ENCODE measurements at regions not wholly inside any gene's neighbourhood (a gene's known extent, or its start where the extent isn't known, plus 50 kb on each side); places are given as distances from the start of the nearest gene placed in this dataset.

GRCh38 chr10:2919016-2919415 is 148.3 kb upstream of the PFKP start:
- ATAC-seq (no peak), DNase-seq (no peak)
- no peaks in the 10 kb centered on the region for H3K36me3 ChIP-seq
- 86 to 89% (median 87%) methylated on average over 2 of the region's 2 CpGs for WGBS, 4 donors
- H3K4me1 ChIP-seq = peaks cover 0 to 5% (median 0%) of the 10 kb centered on the region in 12 donors
- intact Hi-C loops (cut with DNase I) = no loop called here
- no peak overlapping the region for H3K4me3 ChIP-seq
- peaks cover 0 to 23% (median 3%) of the 10 kb centered on the region in 9 donors for H3K27me3 ChIP-seq
- H3K27ac ChIP-seq = no peak overlapping the region
- TF ChIP-seq CTCF (IDR thresholded peaks at IDR 0.05) = no peak
- TF ChIP-seq POLR2A (IDR thresholded peaks at IDR 0.05) = no peak
- no peaks in the 10 kb centered on the region for H3K9me3 ChIP-seq

GRCh38 chr10:2918489-2918888 is 148.9 kb upstream of the PFKP start:
- Histone ChIP-seq H3K36me3 (no peaks in the 10 kb centered on the region), H3K4me1 (peaks cover 0 to 5% (median 0%) of the 10 kb centered on the region in 12 donors), H3K27ac (no peak overlapping the region), H3K4me3 (no peak overlapping the region), H3K9me3 (no peaks in the 10 kb centered on the region), H3K27me3 (peaks cover 0 to 23% (median 3%) of the 10 kb centered on the region in 9 donors)
- no peak for DNase-seq
- no peak for TF ChIP-seq CTCF (IDR thresholded peaks at IDR 0.05)
- no peak for TF ChIP-seq POLR2A (IDR thresholded peaks at IDR 0.05)
- WGBS, 4 donors = 65 to 73% (median 72%) methylated on average over 1 of the region's 1 CpG
- ATAC-seq = no peak
- intact Hi-C loops (cut with DNase I) = no loop called here

- 68 to 75% (median 71%) methylated on average over 10 of the region's 10 CpGs for WGBS, 4 donors
- no peak for ATAC-seq
- intact Hi-C loops (cut with DNase I) = no loop called here
Observed at GRCh38 chr10:2917926-2918325, 149.4 kb upstream of the PFKP start.

GRCh38 chr10:2915412-2915811 is 151.9 kb upstream of the PFKP start:
- H3K27ac ChIP-seq = no peak overlapping the region
- ATAC-seq = no peak
- H3K36me3 ChIP-seq = no peaks in the 10 kb centered on the region
- peaks cover 0 to 5% (median 0%) of the 10 kb centered on the region in 12 donors for H3K4me1 ChIP-seq
- no peak for DNase-seq
- peaks cover 0 to 15% (median 0%) of the 10 kb centered on the region in 9 donors for H3K27me3 ChIP-seq
- intact Hi-C loops (cut with DNase I) = no loop called here
- no peak overlapping the region for H3K4me3 ChIP-seq
- 87 to 94% (median 89%) methylated on average over 7 to 11 of the region's 11 CpGs for WGBS, 4 donors
- TF ChIP-seq CTCF (IDR thresholded peaks at IDR 0.05) (no peak), POLR2A (IDR thresholded peaks at IDR 0.05) (no peak)
- H3K9me3 ChIP-seq = no peaks in the 10 kb centered on the region

More at GRCh38 chr10:2917926-2918325, 149.4 kb upstream of the PFKP start:
- H3K4me3 ChIP-seq = no peak overlapping the region
- no peaks in the 10 kb centered on the region for H3K9me3 ChIP-seq
- no peak for DNase-seq
- TF ChIP-seq CTCF (IDR thresholded peaks at IDR 0.05) (no peak), POLR2A (IDR thresholded peaks at IDR 0.05) (no peak)
- no peaks in the 10 kb centered on the region for H3K36me3 ChIP-seq
- H3K4me1 ChIP-seq = peaks cover 0 to 5% (median 0%) of the 10 kb centered on the region in 12 donors
- H3K27me3 ChIP-seq = peaks cover 0 to 26% (median 3%) of the 10 kb centered on the region in 9 donors
- H3K27ac ChIP-seq = no peak overlapping the region
